A673 (cell line): ENCODE measurements at regions not wholly inside any gene's neighbourhood (a gene's known extent, or its start where the extent isn't known, plus 50 kb on each side); places are given as distances from the start of the nearest gene placed in this dataset.

Experiments used
- CTCF ChIP-seq: fragments of 300-800, 200-600 bp; sonication (generic); conservative IDR thresholded peaks from 2 replicates; pipeline ENCODE4 v1.5.1; 2017; ENCODE audit warnings: low read depth, mild to moderate bottlenecking, antibody characterized with exemption, low read length, moderate library complexity, mixed read lengths
- EZH2 ChIP-seq: fragments of 200-600 bp; sonication (generic); IDR thresholded peaks from 2 replicates; pipeline ENCODE4 v1.6.1; 2017; ENCODE audit warnings: borderline replicate concordance, low read depth, mild to moderate bottlenecking, mixed read lengths, antibody characterized with exemption, low read length; ENCODE audit not compliant: poor library complexity, severe bottlenecking

GRCh38 chr3:152516216-152516615 is 247.5 kb downstream of the MBNL1 start:
- TF ChIP-seq CTCF (no peak), EZH2 (no peak)
